NCI-H1105 (cell line): ENCODE measurements at regions not wholly inside any gene's neighbourhood (a gene's known extent, or its start where the extent isn't known, plus 50 kb on each side); places are given as distances from the start of the nearest gene placed in this dataset.
"Not testable (repeated sequence)": the region's sequence is repeated elsewhere in the genome, so short reads cannot be mapped to it uniquely, and the experiment has no call there.

Source experiments
- DNase-seq: peaks from one replicate; lab custom pipeline; 2025; lab: John Stamatoyannopoulos, UW

DNA sequence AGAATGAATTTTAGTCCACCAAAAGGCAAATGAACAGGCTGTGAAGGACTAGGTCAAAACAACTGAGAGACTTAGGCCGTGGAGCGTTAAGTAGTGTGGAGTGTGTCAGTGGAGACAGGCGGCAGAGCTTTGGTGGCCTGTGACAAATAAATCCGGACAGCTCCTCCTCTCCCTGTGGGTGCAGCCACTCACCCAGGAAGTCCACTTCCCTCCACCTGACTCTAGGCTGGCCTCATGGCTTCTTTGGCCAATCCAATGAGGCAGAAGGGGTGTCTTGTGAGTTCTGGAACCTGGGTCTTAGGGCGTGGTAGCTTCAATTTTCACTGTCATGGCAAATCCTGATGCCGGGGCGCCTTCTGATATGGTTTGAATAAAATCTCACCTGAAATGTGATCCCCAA lies 180.9 kb upstream of the C14orf180 start:
- DNase-seq = no peak

DNA sequence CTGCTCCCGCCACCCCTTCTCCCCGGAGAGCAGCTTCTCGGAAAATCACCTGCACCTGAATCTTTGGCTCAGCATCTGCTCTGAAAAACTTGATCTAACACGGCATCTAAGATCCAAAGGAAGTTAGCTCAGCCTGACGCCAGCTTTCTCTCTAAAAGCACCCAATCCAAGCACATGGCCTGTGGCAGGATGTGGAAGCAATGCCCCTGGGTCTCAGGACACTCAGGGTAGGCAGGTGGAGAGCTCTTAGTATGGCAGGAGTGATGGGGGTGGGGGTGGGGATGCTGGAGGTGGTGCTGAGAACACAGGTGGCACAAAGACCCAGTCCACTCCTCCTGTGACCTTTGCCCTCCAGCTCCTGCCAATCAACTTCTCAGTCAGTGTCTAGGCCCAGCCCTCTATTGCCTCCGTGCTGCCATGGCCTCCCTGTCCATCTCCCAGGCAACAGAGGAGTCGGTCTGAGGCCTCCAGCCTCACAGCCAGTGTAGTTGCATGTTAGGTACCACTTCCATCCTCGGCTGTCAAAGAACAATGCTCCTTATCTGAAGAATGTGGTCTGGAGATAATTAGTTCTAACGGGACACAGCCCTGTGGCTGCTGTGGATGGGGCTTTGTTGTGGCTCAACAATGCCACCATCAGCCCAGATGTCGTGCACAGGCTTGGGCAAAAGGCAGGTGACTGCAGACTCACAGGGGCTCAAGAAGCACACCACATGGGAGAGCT lies 180.0 kb upstream of the C14orf180 start:
- no peak for DNase-seq

DNA sequence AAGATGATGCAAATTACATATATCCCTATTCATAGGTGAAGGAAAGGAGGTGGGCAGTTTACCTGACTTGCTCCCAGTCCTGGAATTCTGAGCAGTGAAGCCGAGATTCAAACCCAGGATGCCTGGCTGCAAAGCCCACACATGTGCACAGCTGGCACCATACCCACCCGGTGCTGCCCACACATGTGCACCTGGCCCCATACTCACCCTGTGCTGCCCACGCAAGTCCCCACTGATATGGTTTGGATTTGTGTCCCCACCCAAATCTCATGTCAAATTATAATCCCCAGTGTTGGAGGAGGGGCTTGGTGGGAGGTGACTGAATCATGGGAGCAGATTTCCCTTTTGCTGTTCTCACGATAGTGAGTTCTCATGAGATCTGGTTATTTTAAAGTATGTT lies 179.2 kb upstream of the C14orf180 start:
- DNase-seq = no peak

DNA sequence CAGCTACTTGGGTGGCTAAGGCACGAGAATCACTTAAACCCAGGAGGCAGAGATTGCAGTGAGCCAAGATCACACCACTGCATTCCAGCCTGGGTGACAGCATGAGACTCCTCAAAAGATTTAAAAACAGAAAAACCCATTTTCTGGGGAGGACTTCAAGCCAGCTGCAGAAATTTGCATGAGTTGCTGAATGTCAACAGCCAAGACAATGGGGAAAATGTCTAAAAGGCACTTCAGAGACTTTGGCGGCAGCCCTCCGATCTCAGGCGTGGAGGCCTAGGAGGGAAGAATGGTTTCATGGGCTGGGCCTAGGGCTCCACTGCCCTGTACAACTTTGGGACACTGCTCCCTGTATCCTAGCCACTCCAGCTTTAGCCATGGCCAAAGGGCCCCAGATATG lies 177.8 kb upstream of the C14orf180 start:
- DNase-seq = no peak

DNA sequence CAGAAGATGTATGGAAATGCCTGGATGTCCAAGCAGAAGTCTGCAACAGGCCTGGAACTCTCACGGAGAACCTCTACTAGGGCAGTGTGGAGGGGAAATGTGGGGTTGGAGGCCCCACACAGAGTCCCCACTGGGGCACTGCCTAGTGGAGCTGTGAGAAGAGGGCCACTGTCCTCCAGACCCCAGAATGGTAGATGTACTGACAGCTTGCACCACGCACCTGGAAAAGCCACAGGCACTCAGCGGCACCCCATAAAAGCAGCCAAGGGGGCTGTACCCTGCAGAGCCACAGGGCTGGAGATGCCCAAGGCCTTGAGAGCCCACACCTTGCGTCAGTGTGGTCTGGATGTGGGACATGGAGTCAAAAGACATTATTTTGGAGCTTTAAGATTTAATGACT lies 177.3 kb upstream of the C14orf180 start:
- DNase-seq = not testable (repeated sequence)

DNA sequence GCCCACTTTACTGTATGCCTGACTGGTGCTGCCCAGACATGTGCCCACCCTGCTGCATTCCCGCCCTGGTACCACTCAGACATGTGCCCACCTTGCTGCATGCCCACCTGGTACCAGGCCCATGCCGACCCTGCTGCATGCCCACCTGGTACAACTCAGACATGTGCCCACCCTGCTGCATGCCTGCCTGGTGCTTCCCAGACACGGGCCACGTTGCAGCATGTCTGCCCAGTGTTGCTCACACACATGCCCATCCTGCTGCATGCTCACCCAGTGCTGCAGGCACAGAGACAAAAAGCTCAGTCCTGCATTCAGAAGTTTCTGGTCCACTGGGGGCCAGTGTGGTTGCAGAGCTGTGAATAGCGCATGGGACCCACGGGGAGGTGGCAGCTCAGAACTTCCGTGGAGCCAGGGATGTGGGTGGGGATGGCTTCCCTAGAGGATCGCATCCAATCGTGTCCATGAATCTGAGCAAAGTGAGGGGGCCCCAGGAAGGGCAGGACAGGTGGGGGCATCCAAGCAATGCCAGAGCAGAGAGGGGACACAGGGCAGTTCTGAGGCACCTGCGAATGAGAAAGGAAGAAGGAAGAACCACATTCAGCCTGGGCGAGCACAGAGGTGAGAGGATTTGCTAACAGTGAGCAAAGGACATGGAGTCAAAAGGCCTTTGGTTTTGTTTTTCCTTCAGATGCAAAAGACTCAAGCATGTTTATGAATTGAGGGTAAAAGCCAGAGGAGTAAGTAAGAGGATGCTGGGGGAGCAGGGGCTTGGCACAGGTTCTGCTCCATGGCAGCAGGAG lies 175.9 kb upstream of the C14orf180 start:
- DNase-seq = no peak

DNA sequence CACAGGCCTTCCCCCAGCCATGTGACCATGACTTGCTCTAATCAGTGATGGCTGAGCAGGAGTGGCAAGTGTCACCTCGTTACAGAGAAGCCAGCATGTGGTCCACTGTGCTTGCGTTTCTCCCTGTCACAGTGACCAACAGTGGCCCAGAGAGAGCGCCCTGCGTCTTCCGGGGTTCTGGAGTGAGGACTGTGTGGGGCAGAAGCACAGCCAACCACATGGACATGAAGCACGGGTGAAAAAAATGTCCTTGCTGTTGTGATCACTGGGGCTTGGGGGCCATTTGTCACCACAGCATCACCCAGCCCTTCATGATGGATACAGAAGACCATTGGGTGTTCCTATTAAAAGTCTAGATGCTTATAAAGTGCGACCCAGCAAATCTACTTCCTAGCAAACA lies 174.6 kb upstream of the C14orf180 start:
- DNase-seq = no peak

DNA sequence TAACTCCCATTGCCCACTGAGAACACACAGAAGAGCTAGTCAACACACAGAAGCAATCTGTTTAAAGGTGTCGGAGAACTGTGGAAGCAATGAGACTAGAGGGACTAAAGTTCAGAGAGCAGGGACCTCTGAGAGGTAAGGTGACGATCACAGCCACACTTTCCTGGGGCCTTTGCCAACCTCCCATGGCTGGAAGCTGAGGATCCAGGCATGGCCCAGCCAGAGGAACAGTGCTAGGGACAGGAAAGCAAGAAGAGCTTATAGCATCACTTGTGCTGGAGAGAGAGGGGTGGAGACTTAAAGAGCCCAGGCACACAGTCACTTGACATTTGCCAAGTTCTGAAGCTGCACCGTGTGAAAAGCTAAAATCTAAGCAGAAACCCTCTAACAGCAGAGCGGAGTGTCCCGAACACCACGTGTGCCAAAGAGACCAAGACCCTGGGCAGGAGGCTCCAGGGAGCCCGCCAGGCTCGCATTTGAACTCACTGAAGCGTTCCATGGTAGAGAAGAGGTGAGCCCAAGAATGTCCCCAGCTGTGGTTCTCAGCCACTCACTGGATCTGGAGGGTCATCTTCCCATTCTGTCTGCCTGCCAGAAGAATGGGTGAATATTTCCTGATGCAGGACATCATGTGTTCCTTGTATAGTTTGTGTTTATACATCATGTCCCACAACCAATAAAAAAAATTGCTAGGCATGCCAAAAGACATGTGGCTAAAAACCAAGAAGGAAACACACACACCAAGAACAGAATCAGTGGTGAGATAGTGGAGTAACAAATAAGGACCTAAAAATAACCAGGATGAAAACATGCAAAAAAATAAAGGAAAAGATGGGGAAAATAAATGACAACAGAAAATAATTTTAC lies 174.0 kb upstream of the C14orf180 start:
- no peak for DNase-seq

DNA sequence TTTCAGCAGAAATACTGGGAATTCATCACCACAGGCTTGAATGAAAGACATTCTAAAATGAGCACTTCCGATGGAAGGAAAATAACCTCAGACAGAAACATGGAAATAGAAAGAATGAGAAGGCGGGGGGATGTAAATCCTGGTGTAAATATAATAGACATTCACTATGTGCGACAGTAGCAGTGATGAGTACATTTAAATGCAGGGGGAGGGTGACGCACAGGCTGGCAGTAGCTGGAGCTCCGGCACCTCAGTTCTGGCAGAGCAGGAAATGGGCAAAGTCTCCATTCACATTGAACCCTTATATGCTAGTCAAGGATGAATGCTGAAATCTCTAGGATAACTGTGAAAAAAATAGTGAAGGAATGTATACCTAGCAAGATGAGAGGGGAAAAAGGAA lies 172.7 kb upstream of the C14orf180 start:
- no peak for DNase-seq

DNA sequence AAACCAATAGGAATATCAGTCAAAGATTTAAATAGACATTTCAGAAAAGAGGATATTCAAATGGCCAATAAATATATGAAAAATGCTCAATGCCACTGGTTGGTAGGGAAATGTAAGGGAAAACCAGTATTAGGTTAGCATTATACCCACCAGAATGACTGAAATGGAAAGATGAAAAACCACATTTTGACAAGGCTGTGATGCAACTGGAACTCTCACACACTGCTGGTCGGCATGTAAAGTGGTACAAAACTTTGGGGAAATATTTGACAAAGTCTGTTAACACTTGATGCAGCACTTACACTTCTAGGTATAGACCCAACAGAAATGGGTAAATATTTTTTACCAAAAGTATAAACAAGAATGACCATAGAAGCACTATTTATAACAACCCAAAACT lies 163.2 kb upstream of the C14orf180 start:
- no peak for DNase-seq

DNA sequence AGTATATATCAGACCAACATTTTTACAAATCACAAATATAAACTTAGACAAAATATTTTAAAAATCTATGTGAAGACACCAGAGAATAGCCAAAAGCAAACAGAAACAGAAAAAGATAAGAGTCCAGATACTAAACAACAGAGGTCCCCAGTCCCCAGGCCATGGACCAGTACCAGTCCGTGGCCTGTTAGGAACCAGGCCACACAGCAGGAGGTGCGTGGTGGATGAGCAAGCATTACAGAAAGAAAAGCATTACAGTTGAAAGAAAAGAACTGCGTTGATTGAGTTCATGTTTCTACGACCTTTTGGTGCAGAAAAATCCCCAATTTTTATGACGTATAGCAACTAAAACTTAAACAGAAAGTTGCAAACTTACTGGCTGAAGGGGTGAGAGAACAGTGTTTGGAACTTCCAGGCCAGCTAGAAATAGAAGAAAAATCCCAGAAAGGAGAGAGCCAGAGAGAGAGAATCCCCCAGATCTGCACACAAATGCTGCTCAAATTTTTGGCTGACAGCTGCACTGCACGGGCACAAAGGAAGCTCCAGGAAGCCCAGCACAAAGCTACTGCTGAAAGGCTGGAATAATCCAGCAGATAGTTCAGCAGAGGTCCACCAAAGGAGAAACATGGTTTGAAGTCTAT lies 159.6 kb upstream of the C14orf180 start:
- DNase-seq = no peak

DNA sequence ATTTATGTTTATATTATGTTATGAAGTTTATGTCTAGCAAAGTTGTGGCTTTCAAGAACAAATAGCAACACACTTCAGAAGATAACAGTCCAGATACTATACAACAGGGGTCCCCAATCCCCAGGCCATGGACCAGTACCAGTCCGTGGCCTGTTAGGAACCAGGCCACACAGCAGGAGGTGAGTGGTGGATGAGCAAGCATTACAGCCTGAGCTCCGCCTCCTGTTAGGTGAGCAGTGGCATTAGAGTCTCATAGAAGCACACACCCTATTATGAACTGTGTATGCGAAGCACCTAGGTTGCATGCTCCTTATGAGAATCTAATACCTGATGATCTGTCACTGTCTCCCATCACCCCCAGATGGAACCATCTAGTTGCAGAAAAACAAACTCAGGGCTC lies 159.0 kb upstream of the C14orf180 start:
- DNase-seq = not testable (repeated sequence)

DNA sequence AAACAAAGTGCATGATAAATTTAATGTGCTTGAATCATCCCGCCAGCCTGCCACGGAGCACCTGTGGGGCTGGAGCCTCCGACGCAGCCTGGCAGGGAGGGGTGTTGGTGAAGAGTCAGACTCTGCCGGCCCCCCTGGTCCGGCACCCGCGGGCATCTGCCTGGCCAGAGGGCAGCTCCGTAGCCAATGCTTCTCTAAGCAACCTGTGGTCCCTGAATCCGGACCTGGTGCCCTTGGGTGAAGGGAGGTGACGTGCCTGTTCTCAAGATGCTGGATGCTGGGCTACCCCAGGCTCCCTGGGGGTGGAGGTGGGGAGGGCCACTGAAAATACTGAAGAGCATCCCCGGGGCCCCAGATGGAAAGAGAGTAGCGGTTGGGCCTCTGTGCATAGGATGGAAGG lies 158.6 kb upstream of the C14orf180 start:
- no peak for DNase-seq

DNA sequence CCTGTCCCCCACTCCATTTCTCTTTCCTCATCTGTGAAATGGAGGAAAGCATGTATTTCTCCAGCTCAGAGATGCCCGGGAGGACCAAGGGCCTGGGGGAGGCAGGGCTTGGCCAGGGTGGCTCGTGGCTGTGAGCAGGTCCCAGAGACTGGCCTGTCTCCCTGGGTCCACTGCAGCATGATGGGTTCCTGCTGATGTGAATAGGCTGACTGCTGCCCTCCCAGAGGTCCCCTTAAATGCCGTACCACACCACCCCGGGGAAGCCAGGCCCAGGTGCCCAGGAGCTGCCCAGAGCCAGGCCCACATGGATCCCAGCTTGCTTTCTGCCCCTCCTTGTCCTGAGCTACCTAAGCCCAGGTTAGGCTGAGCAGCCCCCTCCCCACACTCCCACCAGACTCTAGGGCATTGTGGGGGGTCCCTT lies 158.2 kb upstream of the C14orf180 start:
- no peak for DNase-seq

DNA sequence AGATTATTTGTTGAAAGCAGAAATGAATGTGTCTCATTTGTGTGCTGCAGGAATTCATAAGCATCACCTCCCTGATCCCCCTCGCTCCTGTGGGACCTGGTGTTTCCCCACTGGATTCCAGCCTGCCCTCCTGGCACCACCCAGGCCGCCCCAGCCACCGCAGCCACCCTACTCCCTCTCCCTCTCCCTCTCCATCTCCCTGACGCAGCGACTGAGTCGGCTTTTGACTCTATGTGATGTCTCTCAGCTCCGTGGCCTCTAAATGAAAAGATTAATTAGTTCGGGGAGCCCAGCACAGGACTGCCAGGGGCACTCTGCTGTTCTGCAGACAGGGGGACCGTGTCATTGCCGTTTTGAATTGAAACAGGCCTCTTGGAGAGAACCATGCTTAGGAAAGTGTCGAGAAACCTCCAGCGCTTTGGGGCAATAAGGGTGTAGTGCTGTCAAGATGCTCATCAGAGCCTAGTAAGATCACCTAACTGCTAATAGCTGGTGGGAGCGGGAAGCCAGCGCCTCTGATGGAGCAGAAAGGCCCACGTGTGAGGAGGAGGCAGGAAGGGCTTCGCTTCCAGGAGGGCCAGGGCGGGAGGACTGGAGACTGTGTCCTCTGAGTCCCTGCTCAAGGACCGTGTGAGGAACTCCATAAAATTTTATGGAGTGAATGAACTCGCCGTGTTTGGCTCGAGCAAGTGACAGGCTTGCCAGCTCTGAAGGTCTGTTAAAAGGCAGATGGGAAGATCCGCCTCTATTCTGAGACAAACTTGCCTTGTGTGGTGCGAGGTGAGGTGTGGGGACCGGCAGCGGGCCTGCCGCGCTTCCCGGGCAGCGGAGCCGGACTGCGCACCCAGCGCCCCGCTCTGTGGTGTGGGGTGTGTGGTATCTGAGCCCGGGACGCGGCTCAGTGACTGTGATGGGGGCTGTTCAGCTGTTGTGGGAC lies 157.4 kb upstream of the C14orf180 start:
- no peak for DNase-seq

DNA sequence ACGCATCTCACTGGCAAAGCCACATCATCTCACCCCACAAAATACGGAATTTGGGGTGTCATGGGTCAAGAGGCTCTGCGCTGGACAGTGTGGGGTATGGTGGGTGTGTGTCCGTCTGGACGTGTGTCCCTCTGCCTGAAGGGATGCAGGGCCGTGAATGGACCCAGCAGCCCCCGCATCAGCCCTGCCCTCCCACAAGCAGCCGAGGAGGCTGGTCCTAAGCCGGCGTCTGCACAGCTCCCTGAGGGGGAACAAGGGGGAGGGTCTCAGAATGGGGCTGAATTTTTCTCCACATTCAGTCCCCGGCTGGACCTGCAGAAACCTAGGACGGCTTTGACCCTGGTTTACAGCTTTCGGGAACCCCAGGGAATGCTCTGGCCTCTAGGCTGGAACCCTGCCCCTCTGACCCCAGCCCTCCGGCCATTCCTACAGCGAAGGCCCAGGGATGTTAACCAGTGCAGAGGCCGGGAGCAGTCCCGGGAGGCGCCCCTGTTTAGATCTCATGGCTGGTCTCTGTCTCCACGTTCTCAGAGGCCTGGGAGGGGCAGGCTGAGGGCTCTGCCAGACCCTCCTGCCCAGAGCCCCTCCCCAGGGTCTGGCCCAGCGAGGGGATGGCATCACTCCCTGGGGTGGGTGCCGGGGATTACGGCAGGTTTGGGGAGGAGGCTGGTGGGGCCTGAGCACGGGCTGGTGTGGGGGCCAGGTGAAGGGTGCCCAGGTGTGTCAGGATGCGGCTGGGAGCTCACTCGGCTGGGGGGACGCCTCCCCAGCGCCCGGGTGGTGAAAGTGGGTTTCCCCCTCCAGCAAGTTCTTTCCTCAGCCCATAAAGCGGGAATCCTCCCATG lies 156.5 kb upstream of the C14orf180 start:
- DNase-seq = no peak

DNA sequence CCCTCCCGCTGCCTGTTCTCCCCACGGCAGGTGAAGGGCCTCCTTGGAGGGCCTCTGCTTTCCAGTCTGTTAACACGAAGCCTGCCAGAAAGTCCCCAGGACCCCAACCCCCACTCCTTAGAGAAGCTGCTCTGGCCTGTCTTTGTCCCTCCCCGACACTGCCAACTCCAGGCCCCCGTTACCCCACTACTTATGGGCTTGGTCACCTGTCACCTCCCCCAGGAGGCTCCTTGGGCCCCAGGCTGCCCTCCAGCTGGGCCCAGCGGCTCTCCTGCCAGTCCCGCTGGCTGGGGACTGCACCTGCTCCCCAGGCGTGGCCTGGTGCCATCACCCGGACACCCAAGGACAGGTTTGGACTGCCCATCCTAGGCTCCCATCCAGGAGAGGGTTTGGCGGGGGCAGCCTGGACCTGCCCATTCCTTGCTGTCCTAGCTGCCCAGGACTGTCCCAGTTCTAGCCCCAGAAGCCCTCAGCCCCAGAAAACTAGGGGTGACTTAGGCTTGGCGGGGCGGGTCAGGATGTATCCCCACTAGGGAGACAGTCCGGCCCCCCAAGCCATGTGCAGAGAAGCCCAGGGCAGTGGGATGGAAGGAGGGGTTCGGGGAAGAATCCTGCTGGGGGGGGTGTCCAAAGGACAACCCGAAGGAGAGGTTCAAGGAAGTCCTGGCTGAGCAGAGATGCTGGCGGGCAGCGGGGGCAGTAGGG lies 155.7 kb upstream of the C14orf180 start:
- DNase-seq = no peak

DNA sequence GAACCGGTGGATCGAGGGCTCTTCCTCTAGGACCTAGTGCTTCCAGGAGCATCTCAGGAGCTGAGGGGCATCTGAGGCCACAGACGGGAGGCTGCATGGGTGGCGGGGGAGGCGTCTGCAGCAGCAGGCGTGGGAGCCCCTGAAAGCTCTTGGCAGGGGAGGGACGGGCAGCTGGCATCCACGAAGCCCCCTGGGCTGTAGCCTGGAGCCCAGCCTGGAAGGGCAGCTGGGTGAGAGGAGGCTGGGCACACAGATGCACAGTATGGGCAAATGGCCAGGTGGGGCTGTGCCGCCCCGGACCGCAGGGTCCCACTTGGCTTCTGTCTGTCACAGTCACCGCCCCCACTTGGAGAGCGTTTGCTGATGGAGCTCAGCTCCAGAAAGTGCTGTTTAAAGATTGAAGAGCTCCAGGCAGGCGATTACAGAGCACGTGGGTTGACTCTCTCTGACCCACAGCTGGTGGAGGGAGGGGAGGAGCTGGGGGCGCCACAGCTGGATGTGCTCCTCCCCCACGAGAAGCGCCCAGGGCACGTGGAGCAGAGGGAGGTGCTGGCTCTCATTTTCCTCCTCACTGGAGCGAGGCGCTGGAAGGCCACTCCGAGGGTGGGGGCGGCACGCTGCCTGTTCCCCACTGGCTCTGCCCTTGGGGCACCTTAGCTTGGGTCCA lies 155.0 kb upstream of the C14orf180 start:
- DNase-seq = peak; percentile 93

DNA sequence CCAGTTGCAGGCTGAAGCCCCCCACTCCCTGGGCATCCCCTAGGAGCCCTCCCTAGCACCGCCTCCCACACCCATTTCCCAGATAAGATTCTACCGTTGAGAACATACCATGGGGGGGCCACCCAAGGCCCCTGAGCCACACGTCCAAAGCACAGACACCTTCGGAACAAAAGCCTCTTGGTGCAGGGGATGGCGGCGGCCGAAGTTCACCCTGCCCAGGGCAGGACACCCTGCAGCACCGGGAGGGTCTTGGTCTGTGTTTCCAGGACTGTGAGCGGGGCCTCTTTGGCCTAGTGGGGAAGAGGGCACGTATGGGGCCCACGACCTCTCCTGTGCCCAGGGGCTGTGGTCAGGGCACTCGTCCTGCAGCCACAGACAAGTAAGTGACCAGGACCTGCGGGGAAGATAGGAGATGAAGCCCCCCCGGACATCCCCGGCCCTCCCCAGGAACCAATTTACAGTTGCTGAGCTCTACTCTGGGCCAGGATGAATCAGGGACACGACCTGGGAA lies 154.3 kb upstream of the C14orf180 start:
- DNase-seq = no peak
